B cell (primary cell): ENCODE measurements at regions not wholly inside any gene's neighbourhood (a gene's known extent, or its start where the extent isn't known, plus 50 kb on each side); places are given as distances from the start of the nearest gene placed in this dataset.

Source experiments
- CTCF ChIP-seq: fragments of 200-600 bp; IDR thresholded peaks from one replicate; pipeline ENCODE4 v1.8.0; 2022; ENCODE audit warnings: antibody characterized with exemption, mild to moderate bottlenecking
- EZH2 ChIP-seq: IDR thresholded peaks from 2 replicates; pipeline ENCODE4 v1.6.1; 2012; ENCODE audit warnings: borderline replicate concordance, low read depth, mild to moderate bottlenecking, moderate library complexity, low read length; ENCODE audit not compliant: insufficient read depth, poor library complexity, severe bottlenecking

- TF ChIP-seq CTCF (no peak), EZH2 (no peak)
Measured at GRCh38 chr2:51256736-51257135, 224.8 kb upstream of the NRXN1 start.
